KMS-11 (cell line): ENCODE measurements at regions not wholly inside any gene's neighbourhood (a gene's known extent, or its start where the extent isn't known, plus 50 kb on each side); places are given as distances from the start of the nearest gene placed in this dataset.

Source experiments
- H2AFZ ChIP-seq: fragments of 200-600 bp; sonication (generic); 2 replicates; pipeline ENCODE4 v1.6.1; 2016; ENCODE audit warnings: antibody characterized with exemption, mixed run types, low read depth
- H3K27ac ChIP-seq: fragments of 200-600 bp; sonication (generic); 2 replicates; pipeline ENCODE4 v1.6.1; 2016; ENCODE audit warnings: mild to moderate bottlenecking, mixed run types
- H3K27me3 ChIP-seq: fragments of 200-600 bp; sonication (generic); 2 replicates; pipeline ENCODE4 v1.6.1; 2017; ENCODE audit warnings: mild to moderate bottlenecking, low read depth, mixed run types, moderate library complexity; ENCODE audit not compliant: insufficient read depth
- H3K36me3 ChIP-seq: fragments of 200-600 bp; sonication (generic); 2 replicates; pipeline ENCODE4 v1.6.1; 2017; ENCODE audit warnings: mild to moderate bottlenecking, mixed run types; ENCODE audit not compliant: insufficient read depth
- H3K4me1 ChIP-seq: fragments of 200-600 bp; sonication (generic); 2 replicates; pipeline ENCODE4 v1.6.1; 2016; ENCODE audit warnings: mild to moderate bottlenecking, low read depth, mixed run types; ENCODE audit not compliant: poor library complexity, severe bottlenecking
- H3K4me2 ChIP-seq: fragments of 200-600 bp; sonication (generic); 2 replicates; pipeline ENCODE4 v1.7.0; 2016; ENCODE audit warnings: mild to moderate bottlenecking, mixed run types
- H3K4me3 ChIP-seq: fragments of 200-600 bp; sonication (generic); IDR thresholded peaks from 2 replicates; pipeline ENCODE4 v1.6.1; 2017; ENCODE audit warnings: low read depth, low read length, mixed read lengths; ENCODE audit not compliant: insufficient read depth
- H3K79me2 ChIP-seq: fragments of 200-600 bp; sonication (generic); 2 replicates; pipeline ENCODE4 v1.6.1; 2016; ENCODE audit warnings: low read depth, mixed run types; ENCODE audit not compliant: insufficient read depth
- H3K9ac ChIP-seq: fragments of 200-600 bp; sonication (generic); 2 replicates; pipeline ENCODE4 v1.6.1; 2016; ENCODE audit warnings: mild to moderate bottlenecking, mixed run types
- H4K20me1 ChIP-seq: fragments of 200-600 bp; sonication (generic); 2 replicates; pipeline ENCODE4 v1.6.1; 2016; ENCODE audit warnings: mild to moderate bottlenecking, mixed run types; ENCODE audit not compliant: insufficient read depth
- TF ChIP-seq, protein P1 (sequence below): fragments of 200-600 bp; sonication (generic); conservative IDR thresholded peaks from 2 replicates; pipeline ENCODE4 v1.6.1; 2017; ENCODE audit warnings: low read depth, mild to moderate bottlenecking, antibody characterized with exemption, low read length, moderate library complexity, mixed read lengths

DNA sequence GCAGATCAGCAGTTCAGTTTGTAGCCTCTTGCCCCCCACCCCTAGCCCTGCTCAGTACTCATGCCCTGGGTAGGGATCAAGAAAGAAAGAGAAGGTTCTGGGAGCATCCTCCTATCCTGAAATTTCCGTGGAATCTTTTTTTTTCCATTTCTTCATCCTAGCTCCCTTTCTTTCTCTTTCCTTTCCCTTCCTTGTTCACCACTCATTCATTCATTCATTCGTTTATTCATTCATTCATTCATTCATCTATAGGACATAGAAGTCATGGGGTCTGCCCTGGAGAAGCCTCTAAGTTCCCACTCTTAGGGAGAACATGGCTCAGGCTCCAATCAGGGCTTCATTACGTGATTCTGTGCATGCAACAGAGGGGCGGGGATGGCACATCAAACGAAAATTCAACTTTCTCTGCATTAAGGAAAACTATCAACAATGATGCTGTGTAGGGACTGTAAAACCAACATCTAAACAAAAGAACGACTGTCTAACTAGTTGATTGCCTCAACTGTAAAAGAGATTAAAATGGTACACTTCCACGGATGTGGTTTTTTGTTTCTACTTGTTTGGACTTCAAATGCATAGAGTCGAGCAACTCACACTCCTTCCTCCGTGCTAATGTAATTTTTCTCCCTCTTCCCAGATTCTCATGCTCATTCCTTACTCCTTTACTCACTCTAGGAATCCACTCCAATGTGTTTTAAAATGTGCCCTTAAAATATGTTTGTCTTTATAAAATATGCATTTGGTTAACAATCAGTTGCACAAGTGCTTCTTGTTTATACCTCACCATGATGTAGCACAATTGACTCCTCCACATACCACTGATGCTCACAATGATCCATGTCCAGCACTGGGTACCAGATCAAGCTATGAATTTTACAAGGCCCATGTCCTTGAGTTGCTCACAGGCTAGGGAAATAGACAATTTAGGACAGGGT, 101.2 kb upstream of the SLC2A1 start:
- no peak overlapping the region for H3K9ac ChIP-seq
- no peak overlapping the region for H2AFZ ChIP-seq

DNA sequence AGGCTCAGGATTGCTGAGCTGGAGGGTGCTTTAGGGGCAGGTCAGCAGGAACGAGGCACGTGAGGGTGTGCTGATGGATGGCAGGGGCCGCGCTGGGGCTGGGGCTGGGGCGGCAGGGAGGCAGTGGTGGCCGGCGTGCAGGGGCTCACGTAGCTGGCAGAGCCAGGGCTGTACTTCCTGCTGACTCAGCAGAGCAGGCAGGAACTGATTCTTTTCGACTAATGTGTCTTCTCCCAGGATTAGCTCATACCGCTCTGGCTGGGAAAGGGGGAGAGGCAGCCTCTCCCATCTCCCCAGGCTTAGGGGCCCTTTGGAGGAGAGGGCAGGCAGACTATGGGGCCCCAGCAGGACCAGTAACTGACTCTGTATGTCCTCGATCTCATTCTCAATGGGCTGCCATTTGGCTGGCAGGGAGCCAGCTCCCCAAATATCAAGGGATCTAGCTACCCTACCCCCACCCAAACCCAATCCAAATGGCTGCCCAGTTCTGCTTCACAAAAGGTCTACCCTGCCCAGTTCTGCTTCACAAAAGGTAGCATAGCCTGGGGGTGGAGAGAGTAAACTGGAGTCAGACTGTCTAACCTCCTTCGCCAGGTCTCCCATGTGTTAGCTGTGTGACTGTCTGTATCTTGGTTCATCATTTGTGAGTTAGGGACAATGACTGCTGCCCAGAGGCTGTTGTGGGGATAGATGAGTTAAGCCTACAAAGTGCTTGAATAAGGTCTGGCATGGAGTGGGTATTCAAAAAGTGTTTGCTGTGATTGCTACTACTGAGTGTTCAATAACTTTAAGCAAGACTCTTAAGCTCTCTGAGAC, 100.1 kb upstream of the SLC2A1 start:
- TF ChIP-seq, protein P1, sequence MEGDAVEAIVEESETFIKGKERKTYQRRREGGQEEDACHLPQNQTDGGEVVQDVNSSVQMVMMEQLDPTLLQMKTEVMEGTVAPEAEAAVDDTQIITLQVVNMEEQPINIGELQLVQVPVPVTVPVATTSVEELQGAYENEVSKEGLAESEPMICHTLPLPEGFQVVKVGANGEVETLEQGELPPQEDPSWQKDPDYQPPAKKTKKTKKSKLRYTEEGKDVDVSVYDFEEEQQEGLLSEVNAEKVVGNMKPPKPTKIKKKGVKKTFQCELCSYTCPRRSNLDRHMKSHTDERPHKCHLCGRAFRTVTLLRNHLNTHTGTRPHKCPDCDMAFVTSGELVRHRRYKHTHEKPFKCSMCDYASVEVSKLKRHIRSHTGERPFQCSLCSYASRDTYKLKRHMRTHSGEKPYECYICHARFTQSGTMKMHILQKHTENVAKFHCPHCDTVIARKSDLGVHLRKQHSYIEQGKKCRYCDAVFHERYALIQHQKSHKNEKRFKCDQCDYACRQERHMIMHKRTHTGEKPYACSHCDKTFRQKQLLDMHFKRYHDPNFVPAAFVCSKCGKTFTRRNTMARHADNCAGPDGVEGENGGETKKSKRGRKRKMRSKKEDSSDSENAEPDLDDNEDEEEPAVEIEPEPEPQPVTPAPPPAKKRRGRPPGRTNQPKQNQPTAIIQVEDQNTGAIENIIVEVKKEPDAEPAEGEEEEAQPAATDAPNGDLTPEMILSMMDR = no peak
- no peak overlapping the region for H3K4me2 ChIP-seq

More for the DNA sequence above, 101.2 kb upstream of the SLC2A1 start:
- H3K79me2 ChIP-seq = no peaks in the 10 kb centered on the region
- H4K20me1 ChIP-seq = no peaks in the 10 kb centered on the region
- no peaks in the 10 kb centered on the region for H3K4me1 ChIP-seq
- H3K27ac ChIP-seq = no peak overlapping the region
- no peaks in the 10 kb centered on the region for H3K27me3 ChIP-seq
- H3K4me3 ChIP-seq = no peak overlapping the region
- TF ChIP-seq, protein P1 = no peak
- no peak overlapping the region for H3K4me2 ChIP-seq
- no peaks in the 10 kb centered on the region for H3K36me3 ChIP-seq

DNA sequence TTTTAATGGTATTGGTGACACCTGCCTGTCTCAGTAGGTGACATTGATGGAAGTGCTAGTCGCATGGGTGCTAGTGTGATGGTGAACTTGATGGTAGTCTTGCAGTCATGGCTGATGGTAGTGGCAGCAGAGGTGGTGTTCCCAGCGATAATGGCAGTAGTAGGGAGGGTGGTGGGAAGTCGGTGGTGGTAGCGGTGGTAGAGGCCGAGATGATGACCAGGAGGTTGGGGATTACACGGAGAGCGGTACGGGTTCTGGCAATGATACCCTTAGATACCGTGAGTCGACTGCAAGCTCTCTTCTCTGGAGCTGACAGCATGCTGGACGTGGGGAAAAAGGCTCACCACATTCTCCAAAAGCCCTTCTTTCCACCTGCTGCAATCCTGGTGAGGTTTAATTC, 99.4 kb upstream of the SLC2A1 start:
- H2AFZ ChIP-seq = no peak overlapping the region

More for the DNA sequence above, 100.1 kb upstream of the SLC2A1 start:
- H3K9ac ChIP-seq = no peak overlapping the region
- H3K4me1 ChIP-seq = no peaks in the 10 kb centered on the region
- H3K27ac ChIP-seq = no peak overlapping the region
- no peaks in the 10 kb centered on the region for H3K27me3 ChIP-seq
- H3K79me2 ChIP-seq = no peaks in the 10 kb centered on the region
- H3K36me3 ChIP-seq = no peaks in the 10 kb centered on the region
- H4K20me1 ChIP-seq = no peaks in the 10 kb centered on the region
- no peak overlapping the region for H2AFZ ChIP-seq
- H3K4me3 ChIP-seq = no peak overlapping the region

DNA sequence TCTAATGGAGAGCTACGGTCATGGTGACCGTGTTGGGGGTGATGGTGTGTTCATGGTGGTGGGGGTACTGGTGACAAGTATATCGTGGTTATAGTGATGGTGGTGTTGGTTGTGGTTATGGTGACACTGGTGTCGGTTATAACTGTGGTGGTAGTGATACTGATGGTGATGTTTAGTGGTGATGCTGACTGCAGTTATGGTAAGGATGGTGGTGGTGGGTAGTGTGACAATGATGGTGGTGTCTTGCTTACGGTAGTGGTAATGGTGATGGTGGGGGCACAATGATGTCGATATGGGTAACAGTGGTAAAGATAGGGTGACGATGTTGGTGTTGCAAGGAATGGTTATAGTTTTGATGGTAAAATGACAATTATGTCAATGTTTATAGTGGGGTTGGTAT, 98.9 kb upstream of the SLC2A1 start:
- Histone ChIP-seq H2AFZ (no peak overlapping the region), H3K27me3 (no peaks in the 10 kb centered on the region), H3K4me3 (no peak overlapping the region), H3K4me1 (no peaks in the 10 kb centered on the region), H3K27ac (no peak overlapping the region), H3K79me2 (no peaks in the 10 kb centered on the region), H3K36me3 (no peaks in the 10 kb centered on the region), H3K4me2 (no peak overlapping the region), H3K9ac (no peak overlapping the region), H4K20me1 (no peaks in the 10 kb centered on the region)
- TF ChIP-seq, protein P1 = no peak

More for the DNA sequence above, 99.4 kb upstream of the SLC2A1 start:
- Histone ChIP-seq H3K4me1 (no peaks in the 10 kb centered on the region), H3K36me3 (no peaks in the 10 kb centered on the region), H3K4me3 (no peak overlapping the region), H3K9ac (no peak overlapping the region), H3K4me2 (no peak overlapping the region), H4K20me1 (no peaks in the 10 kb centered on the region), H3K27me3 (no peaks in the 10 kb centered on the region), H3K79me2 (no peaks in the 10 kb centered on the region), H3K27ac (no peak overlapping the region)
- TF ChIP-seq, protein P1 = no peak
